IPS-18a (cell line): ENCODE measurements at regions not wholly inside any gene's neighbourhood (a gene's known extent, or its start where the extent isn't known, plus 50 kb on each side); places are given as distances from the start of the nearest gene placed in this dataset.

Experiments used
- H3K27ac ChIP-seq: one replicate; pipeline ENCODE4 v1.5.1; 2013; ENCODE audit warnings: low read length
- H3K27me3 ChIP-seq: one replicate; pipeline ENCODE4 v1.6.1; 2013; ENCODE audit warnings: mild to moderate bottlenecking, low read length; ENCODE audit not compliant: control insufficient read depth, insufficient read depth
- H3K36me3 ChIP-seq: one replicate; pipeline ENCODE4 v1.6.1; 2013; ENCODE audit warnings: low read depth, low read length; ENCODE audit not compliant: control insufficient read depth
- H3K4me1 ChIP-seq: one replicate; pipeline ENCODE4 v1.6.1; 2013; ENCODE audit warnings: low read depth, low read length; ENCODE audit not compliant: control insufficient read depth
- H3K4me3 ChIP-seq: one replicate; pipeline ENCODE4 v1.5.1; 2013; ENCODE audit warnings: low read length
- H3K9ac ChIP-seq: one replicate; pipeline ENCODE4 v1.6.1; 2013; ENCODE audit warnings: mild to moderate bottlenecking, low read length, moderate library complexity
- H3K9me3 ChIP-seq: one replicate; pipeline ENCODE4 v1.6.1; 2013; ENCODE audit warnings: low read depth, low read length; ENCODE audit not compliant: control insufficient read depth

- Histone ChIP-seq H3K9ac (no peak overlapping the region), H3K4me3 (no peak overlapping the region), H3K27ac (no peak overlapping the region)
Measured at GRCh38 chr12:30047516-30048254, 263.9 kb upstream of the TMTC1 start.

DNA sequence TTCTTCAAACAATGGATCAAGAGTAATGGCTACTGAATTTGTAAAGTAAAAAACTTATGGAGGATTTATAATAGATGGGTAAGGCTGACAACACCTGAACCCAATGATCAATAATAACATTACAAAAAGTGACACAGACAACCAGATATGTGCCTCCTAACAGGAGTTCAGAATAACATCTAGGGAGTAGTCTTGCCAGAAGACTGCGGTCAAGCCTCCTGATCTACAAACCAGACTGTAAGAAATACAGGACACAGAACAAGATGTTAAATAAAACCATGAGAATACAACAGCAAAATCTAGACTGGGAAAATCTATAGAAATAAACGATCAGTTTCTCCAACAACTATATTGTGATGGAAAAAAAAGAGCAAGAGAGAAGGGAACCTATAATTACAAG is 262.6 kb upstream of the TMTC1 start:
- no peaks in the 10 kb centered on the region for H3K27me3 ChIP-seq
- no peak overlapping the region for H3K27ac ChIP-seq
- H3K9me3 ChIP-seq = no peaks in the 10 kb centered on the region
- H3K9ac ChIP-seq = no peak overlapping the region
- H3K36me3 ChIP-seq = no peaks in the 10 kb centered on the region
- H3K4me1 ChIP-seq = peaks cover 13% of the 10 kb centered on the region
- no peak overlapping the region for H3K4me3 ChIP-seq

More at GRCh38 chr12:30047516-30048254, 263.9 kb upstream of the TMTC1 start:
- Histone ChIP-seq H3K27me3 (no peaks in the 10 kb centered on the region), H3K9me3 (no peaks in the 10 kb centered on the region), H3K36me3 (no peaks in the 10 kb centered on the region), H3K4me1 (peaks cover 13% of the 10 kb centered on the region)

- H3K27ac ChIP-seq = no peak overlapping the region
- peaks cover 13% of the 10 kb centered on the region for H3K4me1 ChIP-seq
- no peaks in the 10 kb centered on the region for H3K27me3 ChIP-seq
- no peak overlapping the region for H3K4me3 ChIP-seq
- H3K9me3 ChIP-seq = no peaks in the 10 kb centered on the region
- H3K9ac ChIP-seq = no peak overlapping the region
- H3K36me3 ChIP-seq = no peaks in the 10 kb centered on the region
Measured at GRCh38 chr12:30045171-30045570, 261.4 kb upstream of the TMTC1 start.

GRCh38 chr12:30044206-30044605 is 260.5 kb upstream of the TMTC1 start:
- H3K9me3 ChIP-seq = no peaks in the 10 kb centered on the region
- no peaks in the 10 kb centered on the region for H3K27me3 ChIP-seq
- no peak overlapping the region for H3K4me3 ChIP-seq
- no peak overlapping the region for H3K27ac ChIP-seq
- H3K36me3 ChIP-seq = no peaks in the 10 kb centered on the region
- H3K4me1 ChIP-seq = peaks cover 13% of the 10 kb centered on the region
- H3K9ac ChIP-seq = no peak overlapping the region

DNA sequence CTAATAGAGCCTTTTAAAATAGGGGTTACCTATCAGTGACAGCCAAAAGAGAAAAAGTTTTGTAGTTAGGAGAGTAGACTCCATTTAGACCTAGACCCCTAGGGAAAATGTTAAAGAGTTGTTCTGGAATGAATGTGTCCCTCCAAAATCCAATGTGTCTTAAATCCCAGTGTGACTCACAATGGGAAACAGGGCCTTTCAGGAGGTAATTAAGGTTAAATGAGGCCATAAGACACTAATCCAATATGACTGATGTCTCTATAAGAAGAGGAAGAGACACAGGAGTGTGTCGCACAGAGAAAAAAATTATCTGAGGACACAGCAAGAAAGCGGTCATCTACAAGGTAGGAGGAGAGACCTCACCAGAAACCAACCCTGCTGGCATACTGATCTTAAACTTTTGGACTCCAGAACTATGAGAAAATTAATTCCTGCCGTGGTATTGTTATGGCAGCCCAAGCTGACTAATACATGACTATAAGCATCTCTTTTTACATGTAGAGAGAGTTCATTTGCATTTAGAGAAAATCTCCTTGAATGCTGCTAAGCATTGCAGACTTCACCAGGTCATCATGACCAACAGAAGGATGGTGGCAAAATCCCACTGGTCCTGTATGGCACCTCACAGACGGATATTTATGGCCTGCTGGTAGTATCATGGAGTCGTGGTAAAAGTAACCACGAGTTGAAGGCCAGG is 259.6 kb upstream of the TMTC1 start:
- Histone ChIP-seq H3K36me3 (no peaks in the 10 kb centered on the region), H3K4me1 (peaks cover 11% of the 10 kb centered on the region), H3K9me3 (no peaks in the 10 kb centered on the region), H3K4me3 (no peak overlapping the region), H3K9ac (no peak overlapping the region), H3K27me3 (no peaks in the 10 kb centered on the region), H3K27ac (no peak overlapping the region)

DNA sequence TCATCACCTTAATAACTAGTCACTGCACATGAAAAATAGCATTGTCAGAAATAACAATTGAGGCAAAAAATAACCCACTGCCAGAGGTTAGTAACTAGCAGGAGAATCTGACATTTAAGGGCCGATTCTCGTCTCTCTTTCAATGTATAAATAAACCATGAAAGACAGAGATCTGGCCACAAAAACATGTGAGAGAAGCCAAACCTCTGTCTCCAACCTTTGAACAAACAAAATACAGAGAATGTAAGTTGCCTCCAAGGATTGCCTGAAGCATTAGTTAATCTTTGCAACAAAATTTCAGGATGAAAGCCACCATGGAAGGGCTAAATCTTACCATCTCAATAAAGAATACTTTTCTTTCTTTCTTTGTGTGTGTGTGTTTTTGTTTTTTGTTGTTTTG is 257.4 kb upstream of the TMTC1 start:
- Histone ChIP-seq H3K36me3 (no peaks in the 10 kb centered on the region), H3K9me3 (no peaks in the 10 kb centered on the region), H3K4me1 (no peaks in the 10 kb centered on the region), H3K4me3 (no peak overlapping the region), H3K27me3 (no peaks in the 10 kb centered on the region), H3K27ac (no peak overlapping the region), H3K9ac (no peak overlapping the region)

- Histone ChIP-seq H3K9me3 (no peaks in the 10 kb centered on the region), H3K27me3 (no peaks in the 10 kb centered on the region), H3K36me3 (no peaks in the 10 kb centered on the region), H3K9ac (no peak overlapping the region), H3K27ac (no peak overlapping the region), H3K4me3 (no peak overlapping the region), H3K4me1 (no peaks in the 10 kb centered on the region)
Measured at GRCh38 chr12:30030693-30031374, 247.1 kb upstream of the TMTC1 start.

DNA sequence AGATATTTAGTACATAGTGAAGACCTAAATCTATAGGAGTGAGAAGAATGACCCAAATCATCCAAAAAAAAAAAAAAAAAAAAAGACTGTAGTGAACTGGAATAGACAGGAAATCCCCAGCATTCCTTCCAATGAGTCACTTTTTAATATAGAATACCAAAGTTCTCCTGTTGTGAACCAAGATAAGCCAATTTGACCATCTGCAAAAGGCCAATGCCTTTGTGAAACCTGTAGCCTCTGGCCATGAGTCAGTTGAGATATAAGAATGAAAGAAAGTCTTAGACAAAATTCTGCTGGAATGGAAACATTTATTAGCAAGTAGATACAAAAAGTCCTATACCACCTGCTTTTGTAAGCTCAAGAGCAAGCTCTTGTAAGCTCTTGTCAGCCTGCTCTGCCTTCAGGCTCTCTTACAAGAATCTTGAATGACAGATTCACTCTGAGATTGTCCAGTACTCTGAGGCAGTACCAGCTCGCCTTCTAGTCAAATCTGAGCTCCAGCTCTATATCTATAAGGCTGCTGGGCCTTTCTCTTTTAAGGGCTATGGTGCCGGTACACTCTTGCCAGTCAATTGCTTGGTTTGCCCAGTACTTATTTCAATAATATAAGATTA is 243.0 kb upstream of the TMTC1 start:
- no peaks in the 10 kb centered on the region for H3K4me1 ChIP-seq
- H3K9me3 ChIP-seq = no peaks in the 10 kb centered on the region
- no peaks in the 10 kb centered on the region for H3K36me3 ChIP-seq
- no peak overlapping the region for H3K27ac ChIP-seq
- H3K9ac ChIP-seq = no peak overlapping the region
- no peak overlapping the region for H3K4me3 ChIP-seq
- no peaks in the 10 kb centered on the region for H3K27me3 ChIP-seq

- Histone ChIP-seq H3K9me3 (no peaks in the 10 kb centered on the region), H3K27me3 (no peaks in the 10 kb centered on the region), H3K27ac (no peak overlapping the region), H3K4me3 (no peak overlapping the region), H3K9ac (no peak overlapping the region), H3K4me1 (no peaks in the 10 kb centered on the region), H3K36me3 (no peaks in the 10 kb centered on the region)
Measured at GRCh38 chr12:30025317-30025716, 241.6 kb upstream of the TMTC1 start.

DNA sequence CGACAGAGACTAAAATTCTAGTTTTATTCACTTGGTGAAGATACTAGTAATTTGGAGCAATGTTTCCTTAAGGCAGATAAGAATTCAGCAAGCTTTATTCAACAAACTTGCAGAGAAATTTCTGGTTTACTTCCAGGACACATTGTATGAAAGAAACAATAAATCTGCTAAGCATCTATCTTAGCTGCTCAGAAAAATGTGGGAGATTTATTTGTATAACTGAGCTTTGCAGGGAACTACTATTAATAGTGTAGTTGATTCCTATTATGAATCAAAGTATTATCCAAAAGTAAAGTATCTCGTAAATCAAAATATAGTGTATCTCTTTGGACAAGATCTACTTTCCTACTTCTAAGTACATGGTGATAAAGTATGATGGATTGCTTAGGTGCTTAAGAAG is 239.4 kb upstream of the TMTC1 start:
- Histone ChIP-seq H3K27ac (no peak overlapping the region), H3K9ac (no peak overlapping the region), H3K9me3 (no peaks in the 10 kb centered on the region), H3K4me3 (no peak overlapping the region), H3K4me1 (no peaks in the 10 kb centered on the region), H3K27me3 (no peaks in the 10 kb centered on the region), H3K36me3 (no peaks in the 10 kb centered on the region)

GRCh38 chr12:30021051-30021833 is 237.5 kb upstream of the TMTC1 start:
- Histone ChIP-seq H3K27ac (no peak overlapping the region), H3K4me1 (no peaks in the 10 kb centered on the region), H3K9ac (no peak overlapping the region), H3K27me3 (no peaks in the 10 kb centered on the region), H3K9me3 (no peaks in the 10 kb centered on the region), H3K4me3 (no peak overlapping the region), H3K36me3 (no peaks in the 10 kb centered on the region)
